Sigmoid colon (tissue), 6 donors: ENCODE measurements at regions not wholly inside any gene's neighbourhood (a gene's known extent, or its start where the extent isn't known, plus 50 kb on each side); places are given as distances from the start of the nearest gene placed in this dataset.

ENCODE experiments used
- DNase-seq: peaks from one replicate; pipeline ENCODE4 v3.0.0-alpha.2; 2019
- H3K27ac ChIP-seq, 4 donors: fragments of 200-600 bp; sonication (generic); one replicate each; pipeline ENCODE4 v1.5.1; 2016 to 2019; ENCODE audit warnings: mild to moderate bottlenecking in 1 of 4
- H3K27me3 ChIP-seq, 3 donors: fragments of 200-600 bp; sonication (generic); one replicate each; pipeline ENCODE4 v1.5.1; 2019; ENCODE audit warnings: mild to moderate bottlenecking in 1 of 3
- H3K36me3 ChIP-seq, 4 donors: fragments of 200-600 bp; sonication (generic); one replicate each; pipeline ENCODE4 v1.5.1; 2016 to 2019
- H3K4me1 ChIP-seq, 4 donors: fragments of 200-600 bp; sonication (generic); one replicate each; pipeline ENCODE4 v1.5.1; 2017 to 2019
- H3K4me3 ChIP-seq, 4 donors: fragments of 200-600 bp; sonication (generic); one replicate each; pipeline ENCODE4 v1.5.1; 2017 to 2019; ENCODE audit warnings: mild to moderate bottlenecking in 2 of 4, moderate library complexity in 1 of 4
- H3K9me3 ChIP-seq, 4 donors: fragments of 200-600 bp in 3 of 4; sonication (generic) in 3 of 4; one replicate each; pipeline versions ENCODE4 v1.5.1 to v1.6.1; 2013 to 2019
- EP300 ChIP-seq, 4 donors: sonication (generic); formaldehyde crosslinking; IDR thresholded peaks; one replicate each; pipeline ENCODE4 v1.6.1; 2017; ENCODE audit warnings: antibody characterized with exemption in 4 of 4
- POLR2A ChIP-seq, 2 donors: fragments of 450-650 bp; IDR thresholded peaks; one replicate each; pipeline ENCODE4 v1.6.1; 2016; ENCODE audit warnings: antibody characterized with exemption in 2 of 2, mild to moderate bottlenecking in 2 of 2, moderate library complexity in 2 of 2
- POLR2AphosphoS5 ChIP-seq, 4 donors: sonication (generic); formaldehyde crosslinking; IDR thresholded peaks; one replicate each; pipeline ENCODE4 v1.6.1; 2017; ENCODE audit warnings: antibody characterized with exemption in 4 of 4
- WGBS, 2 donors: extraction: QIAGEN DNeasy Blood & Tissue Kit; methylation state at CpG; one replicate each; pipeline ENCODE4 v1.1.7; 2013; 5-methylcytosine and 5-hydroxymethylcytosine counted together
- intact Hi-C: fragments of 100-400 bp; cut with DNase I; formaldehyde crosslinking; loops from one replicate; pipeline ENCODE4 v1.15.1; 2023
- TF ChIP-seq, protein P1 (sequence below), 4 experiments: fragments of 450-650 bp in 3 of 4; fragments of 200-600 bp in 1 of 4; IDR thresholded peaks; one replicate each; pipeline ENCODE4 v1.5.1; 2016 to 2019; ENCODE audit warnings: antibody characterized with exemption in 4 of 4, mild to moderate bottlenecking in 3 of 4, moderate library complexity in 2 of 4
- donor health status: healthy with polysubstance abuse.
- donor health status: healthy.

DNA sequence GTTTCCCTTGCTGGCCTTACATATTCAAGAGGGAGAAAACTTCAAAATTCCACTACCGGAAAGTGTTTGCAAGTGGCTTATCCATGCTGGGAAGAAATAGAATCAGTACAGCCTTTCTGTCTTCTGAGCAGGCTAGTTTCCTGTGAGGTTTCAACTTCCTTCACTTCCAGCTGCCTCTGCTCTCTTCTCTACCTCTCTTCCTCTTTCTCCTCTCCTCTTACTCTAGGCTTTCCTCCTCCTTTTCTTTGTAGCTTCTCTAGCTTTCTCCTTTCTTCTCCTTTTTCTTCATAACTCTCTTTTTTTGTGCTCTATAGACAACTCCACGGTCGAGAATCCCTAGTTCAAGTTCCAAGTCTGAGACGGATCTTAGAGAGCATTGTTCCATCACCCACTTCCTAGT, 421.8 kb downstream of the ETS1 start:
- intact Hi-C loops = loop anchor here (10.0 kb wide), 1 partner anchor 131 kb away; no protein-coding TSS in a partner anchor

DNA sequence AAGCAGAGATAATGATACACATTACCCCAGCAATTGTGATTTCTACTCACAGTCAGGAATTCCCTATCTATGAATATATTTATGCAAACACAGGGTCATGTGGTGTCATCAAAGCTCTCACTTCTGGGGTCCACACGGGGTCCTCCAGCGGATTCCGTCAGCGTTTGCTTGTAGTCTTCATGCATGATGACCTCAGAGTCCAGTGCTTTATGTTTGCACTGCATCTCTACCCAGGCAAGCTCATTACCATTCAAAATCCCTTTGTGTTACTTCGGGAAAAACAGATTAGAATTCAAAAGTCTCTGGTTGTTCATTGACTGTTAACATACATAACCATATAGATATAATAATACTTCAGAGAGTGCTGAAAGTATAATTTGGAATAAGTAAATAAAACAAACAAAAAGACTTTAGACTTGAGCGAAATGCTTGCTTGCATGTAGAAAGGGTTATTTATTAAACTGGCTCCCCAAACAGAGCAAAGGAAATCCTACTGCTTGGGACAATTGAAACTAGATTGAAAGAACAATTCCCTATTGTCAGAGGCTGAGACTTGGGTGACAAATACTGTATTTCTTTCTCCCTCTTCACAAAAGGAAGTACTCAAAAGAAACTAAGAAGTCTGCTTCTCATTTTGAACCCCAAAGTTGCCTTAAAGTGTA, 423.1 kb downstream of the ETS1 start:
- no peaks in the 10 kb centered on the region for H3K4me1 ChIP-seq
- intact Hi-C loops = loop anchor here (10.0 kb wide), 1 partner anchor 129 kb away; no protein-coding TSS in a partner anchor
- no peaks in the 10 kb centered on the region for H3K9me3 ChIP-seq
- no peak overlapping the region for H3K4me3 ChIP-seq
- WGBS, 2 donors = 16 to 74% methylated on average over 6 of the region's 6 CpGs
- H3K27ac ChIP-seq = no peak overlapping the region
- TF ChIP-seq EP300 (IDR thresholded peaks at IDR 0.05) (no peak), POLR2A (IDR thresholded peaks at IDR 0.05) (no peak), POLR2AphosphoS5 (IDR thresholded peaks at IDR 0.05) (no peak)
- TF ChIP-seq, protein P1, sequence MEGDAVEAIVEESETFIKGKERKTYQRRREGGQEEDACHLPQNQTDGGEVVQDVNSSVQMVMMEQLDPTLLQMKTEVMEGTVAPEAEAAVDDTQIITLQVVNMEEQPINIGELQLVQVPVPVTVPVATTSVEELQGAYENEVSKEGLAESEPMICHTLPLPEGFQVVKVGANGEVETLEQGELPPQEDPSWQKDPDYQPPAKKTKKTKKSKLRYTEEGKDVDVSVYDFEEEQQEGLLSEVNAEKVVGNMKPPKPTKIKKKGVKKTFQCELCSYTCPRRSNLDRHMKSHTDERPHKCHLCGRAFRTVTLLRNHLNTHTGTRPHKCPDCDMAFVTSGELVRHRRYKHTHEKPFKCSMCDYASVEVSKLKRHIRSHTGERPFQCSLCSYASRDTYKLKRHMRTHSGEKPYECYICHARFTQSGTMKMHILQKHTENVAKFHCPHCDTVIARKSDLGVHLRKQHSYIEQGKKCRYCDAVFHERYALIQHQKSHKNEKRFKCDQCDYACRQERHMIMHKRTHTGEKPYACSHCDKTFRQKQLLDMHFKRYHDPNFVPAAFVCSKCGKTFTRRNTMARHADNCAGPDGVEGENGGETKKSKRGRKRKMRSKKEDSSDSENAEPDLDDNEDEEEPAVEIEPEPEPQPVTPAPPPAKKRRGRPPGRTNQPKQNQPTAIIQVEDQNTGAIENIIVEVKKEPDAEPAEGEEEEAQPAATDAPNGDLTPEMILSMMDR (IDR thresholded peaks at IDR 0.05) = no peak
- no peaks in the 10 kb centered on the region for H3K36me3 ChIP-seq
- DNase-seq = no peak
- H3K27me3 ChIP-seq = no peaks in the 10 kb centered on the region

More for the DNA sequence above, 421.8 kb downstream of the ETS1 start:
- TF ChIP-seq EP300 (IDR thresholded peaks at IDR 0.05) (no peak), POLR2A (IDR thresholded peaks at IDR 0.05) (no peak), POLR2AphosphoS5 (IDR thresholded peaks at IDR 0.05) (no peak)
- TF ChIP-seq, protein P1 (IDR thresholded peaks at IDR 0.05) = no peak
- H3K36me3 ChIP-seq = no peaks in the 10 kb centered on the region
- no peak overlapping the region for H3K27ac ChIP-seq
- no peaks in the 10 kb centered on the region for H3K4me1 ChIP-seq
- H3K27me3 ChIP-seq = no peaks in the 10 kb centered on the region
- no peak overlapping the region for H3K4me3 ChIP-seq
- no peak for DNase-seq
- WGBS, 2 donors = 74 to 84% methylated on average over 4 of the region's 4 CpGs
- H3K9me3 ChIP-seq = no peaks in the 10 kb centered on the region

GRCh38 chr11:128161994-128162393, 425.4 kb downstream of the ETS1 start:
- 94 to 97% methylated on average over 1 of the region's 1 CpG for WGBS, 2 donors
- H3K4me1 ChIP-seq = no peaks in the 10 kb centered on the region
- DNase-seq = no peak
- no peaks in the 10 kb centered on the region for H3K9me3 ChIP-seq
- no peak overlapping the region for H3K4me3 ChIP-seq
- no peak for TF ChIP-seq EP300 (IDR thresholded peaks at IDR 0.05)
- no peak for TF ChIP-seq POLR2A (IDR thresholded peaks at IDR 0.05)
- TF ChIP-seq, protein P1 (IDR thresholded peaks at IDR 0.05) = no peak
- TF ChIP-seq POLR2AphosphoS5 (IDR thresholded peaks at IDR 0.05) = no peak
- H3K27me3 ChIP-seq = no peaks in the 10 kb centered on the region
- intact Hi-C loops = loop anchor here (10.0 kb wide), 1 partner anchor 127 kb away; no protein-coding TSS in a partner anchor
- H3K36me3 ChIP-seq = no peaks in the 10 kb centered on the region
- no peak overlapping the region for H3K27ac ChIP-seq

- 80 to 87% methylated on average over 1 of the region's 1 CpG for WGBS, 2 donors
- intact Hi-C loops = loop anchor here (10.0 kb wide), 1 partner anchor 127 kb away; no protein-coding TSS in a partner anchor
Measured at GRCh38 chr11:128161436-128161835, 425.9 kb downstream of the ETS1 start.

More at GRCh38 chr11:128161436-128161835, 425.9 kb downstream of the ETS1 start:
- Histone ChIP-seq H3K36me3 (no peaks in the 10 kb centered on the region), H3K9me3 (no peaks in the 10 kb centered on the region), H3K27ac (no peak overlapping the region), H3K4me3 (no peak overlapping the region), H3K4me1 (no peaks in the 10 kb centered on the region), H3K27me3 (no peaks in the 10 kb centered on the region)
- DNase-seq = no peak
- TF ChIP-seq POLR2A (IDR thresholded peaks at IDR 0.05) (no peak), EP300 (IDR thresholded peaks at IDR 0.05) (no peak), POLR2AphosphoS5 (IDR thresholded peaks at IDR 0.05) (no peak)
- TF ChIP-seq, protein P1 (IDR thresholded peaks at IDR 0.05) = no peak
